ENCODE measurements at regions not wholly inside any gene's neighbourhood (a gene's known extent, or its start where the extent isn't known, plus 50 kb on each side); places are given as distances from the start of the nearest gene placed in this dataset.

- DNase-seq = no peak
Measured at GRCh38 chr11:80620867-80621266, 1180.0 kb upstream of the TENM4 start.

DNA sequence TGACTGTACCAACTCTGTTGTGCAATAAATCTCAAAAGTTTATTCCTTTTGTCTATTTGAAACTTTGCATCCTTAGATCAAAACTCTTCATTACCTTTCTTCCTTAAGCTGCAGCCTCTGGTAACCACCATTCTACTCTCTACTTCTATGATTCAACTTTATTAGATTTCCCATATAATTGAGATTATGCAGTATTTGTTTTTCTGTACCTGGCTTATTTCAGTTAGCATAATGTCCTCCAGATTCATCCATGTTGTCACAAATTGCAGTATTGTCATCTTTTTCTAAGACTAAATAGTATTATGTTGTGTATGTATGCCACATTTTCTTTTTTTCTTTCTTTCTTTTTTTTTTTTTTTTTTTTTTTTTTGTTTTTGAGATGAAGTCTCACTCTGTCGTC is 1176.3 kb upstream of the TENM4 start:
- DNase-seq = no peak

GRCh38 chr11:80616070-80616800 is 1175.4 kb upstream of the TENM4 start:
- no peak for DNase-seq

GRCh38 chr11:80613655-80614054 is 1172.8 kb upstream of the TENM4 start:
- DNase-seq = no peak

GRCh38 chr11:80610516-80610915 is 1169.7 kb upstream of the TENM4 start:
- DNase-seq = no peak

- no peak for DNase-seq
Measured at GRCh38 chr11:80603472-80603871, 1162.6 kb upstream of the TENM4 start.

DNA sequence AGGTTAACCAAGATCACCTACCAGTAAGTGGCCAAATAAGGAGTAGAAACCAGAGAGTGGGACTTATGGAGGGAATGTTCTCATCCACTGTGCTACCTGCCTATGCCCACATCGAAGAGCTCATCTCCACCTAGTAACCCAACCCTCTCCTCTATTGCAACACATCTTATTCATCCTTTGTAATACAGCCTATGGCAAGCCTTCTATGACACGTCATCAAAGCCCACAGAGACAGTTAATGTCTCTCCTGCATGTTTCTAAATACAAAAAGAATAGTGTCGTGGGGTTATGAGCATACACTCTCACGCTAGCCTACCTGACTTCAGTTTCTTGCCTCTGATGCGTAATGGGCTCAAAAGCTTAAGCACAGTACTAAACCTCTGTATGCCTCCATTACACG is 1158.1 kb upstream of the TENM4 start:
- no peak for DNase-seq

- no peak for DNase-seq
Measured at GRCh38 chr11:80596291-80596810, 1155.5 kb upstream of the TENM4 start.

DNA sequence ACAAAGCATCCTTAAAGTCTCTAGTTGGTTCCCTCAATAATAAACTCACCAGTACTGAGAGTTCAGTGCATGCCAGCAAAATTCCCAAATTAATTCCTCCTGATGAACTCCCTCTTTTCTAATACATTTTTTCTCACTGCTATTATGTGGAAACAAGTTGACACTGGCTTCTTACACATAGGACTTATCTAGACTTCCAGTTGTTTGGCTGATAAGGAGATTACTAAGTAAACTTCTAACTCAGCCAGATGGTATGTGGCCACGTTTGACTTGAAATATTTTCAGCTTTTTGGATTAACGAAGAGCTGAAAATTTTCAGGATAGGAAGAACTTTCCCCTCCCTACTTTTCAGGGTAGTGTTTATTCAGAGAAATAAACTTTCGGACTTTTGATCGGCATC is 1154.2 kb upstream of the TENM4 start:
- no peak for DNase-seq

DNA sequence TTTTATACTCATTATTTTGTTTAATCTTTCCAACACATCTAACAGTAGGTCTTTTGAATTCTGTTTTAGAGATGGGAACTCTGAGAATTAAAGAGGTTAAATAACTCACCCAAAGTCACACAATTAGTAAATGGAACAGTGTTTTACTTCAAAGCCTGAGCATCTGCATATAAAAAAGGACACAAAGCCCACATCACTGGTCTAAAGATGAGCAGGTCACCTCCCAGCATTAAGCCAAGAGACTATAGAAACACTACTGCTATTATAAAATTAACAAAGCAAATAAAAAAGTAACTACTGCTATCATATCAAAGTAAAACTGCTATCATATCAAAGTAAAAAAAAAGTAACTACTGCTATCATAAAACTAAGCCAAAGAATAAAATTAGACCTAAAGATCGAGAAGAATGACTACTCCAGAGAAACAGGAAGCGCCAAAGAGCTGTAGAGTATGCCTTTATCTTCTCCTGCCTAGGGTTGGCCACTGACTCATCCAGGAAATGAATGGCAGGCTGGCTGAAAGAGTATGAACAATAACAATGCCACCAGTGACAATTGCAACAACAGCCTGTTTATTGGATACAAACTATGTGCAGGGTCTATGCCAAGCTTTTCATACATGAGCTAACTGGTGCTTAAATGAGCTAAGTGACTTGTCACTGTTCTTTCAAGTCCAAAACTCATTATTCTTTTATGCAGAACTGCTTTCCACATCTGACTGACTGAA is 1153.0 kb upstream of the TENM4 start:
- DNase-seq = no peak

DNA sequence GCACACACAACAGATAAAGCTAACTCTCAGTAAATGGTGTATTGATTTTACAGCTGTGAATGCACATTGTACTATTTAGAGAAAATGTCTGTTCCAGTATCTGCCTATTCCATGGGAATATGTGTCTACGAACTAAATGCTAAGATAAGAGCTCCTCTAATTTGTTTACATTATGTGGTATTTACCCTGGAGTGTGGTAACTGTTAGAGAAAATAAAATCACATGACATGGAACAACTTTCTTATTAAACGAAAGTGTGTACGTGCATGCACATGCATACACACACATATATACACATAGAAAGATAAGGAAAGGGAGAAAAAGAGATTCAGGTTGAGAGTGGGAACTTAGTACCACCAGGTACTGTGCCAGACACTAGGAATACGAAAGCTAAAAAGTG is 1151.7 kb upstream of the TENM4 start:
- no peak for DNase-seq

GRCh38 chr11:80587906-80588305 is 1147.1 kb upstream of the TENM4 start:
- no peak for DNase-seq

DNA sequence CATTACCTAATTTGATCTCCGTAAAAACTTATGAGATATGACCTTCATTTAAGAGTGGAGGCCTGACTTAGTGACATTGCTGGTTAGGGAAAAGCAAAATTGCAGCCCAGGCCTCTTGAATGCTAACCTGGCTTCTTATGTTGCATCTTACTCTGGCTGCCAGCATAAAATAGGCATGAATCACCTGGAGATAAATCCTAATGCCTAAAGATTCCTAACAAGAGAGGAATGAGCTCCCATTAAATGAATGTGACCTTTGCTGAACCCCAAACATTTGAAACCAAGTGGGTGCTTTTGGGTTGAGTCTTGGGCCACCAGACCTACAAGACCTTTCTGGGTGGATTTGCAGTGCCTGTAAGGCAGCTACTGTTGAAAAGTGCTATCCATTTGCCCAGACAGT is 1145.6 kb upstream of the TENM4 start:
- no peak for DNase-seq

- no peak for DNase-seq
Measured at GRCh38 chr11:80584661-80585060, 1143.8 kb upstream of the TENM4 start.

DNA sequence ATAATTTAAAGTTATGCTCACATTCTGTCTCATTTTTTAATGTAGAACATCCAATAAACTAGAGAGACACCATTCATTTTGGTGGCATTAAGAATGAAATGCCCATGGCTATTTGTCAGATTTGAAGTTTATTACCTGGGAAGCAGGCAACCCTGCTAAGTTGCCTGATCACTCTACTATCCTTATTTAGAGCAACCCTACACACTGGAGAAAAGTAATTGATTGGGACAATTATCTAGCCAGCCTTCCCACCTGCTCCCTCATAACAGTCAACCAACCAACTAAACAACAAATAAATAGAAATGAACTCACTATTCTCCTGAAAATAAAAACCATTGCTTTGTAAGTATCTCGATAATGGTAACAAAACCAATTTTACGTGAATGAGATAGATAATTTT is 1129.0 kb upstream of the TENM4 start:
- no peak for DNase-seq

- DNase-seq = no peak
Measured at GRCh38 chr11:80565231-80565630, 1124.4 kb upstream of the TENM4 start.

DNA sequence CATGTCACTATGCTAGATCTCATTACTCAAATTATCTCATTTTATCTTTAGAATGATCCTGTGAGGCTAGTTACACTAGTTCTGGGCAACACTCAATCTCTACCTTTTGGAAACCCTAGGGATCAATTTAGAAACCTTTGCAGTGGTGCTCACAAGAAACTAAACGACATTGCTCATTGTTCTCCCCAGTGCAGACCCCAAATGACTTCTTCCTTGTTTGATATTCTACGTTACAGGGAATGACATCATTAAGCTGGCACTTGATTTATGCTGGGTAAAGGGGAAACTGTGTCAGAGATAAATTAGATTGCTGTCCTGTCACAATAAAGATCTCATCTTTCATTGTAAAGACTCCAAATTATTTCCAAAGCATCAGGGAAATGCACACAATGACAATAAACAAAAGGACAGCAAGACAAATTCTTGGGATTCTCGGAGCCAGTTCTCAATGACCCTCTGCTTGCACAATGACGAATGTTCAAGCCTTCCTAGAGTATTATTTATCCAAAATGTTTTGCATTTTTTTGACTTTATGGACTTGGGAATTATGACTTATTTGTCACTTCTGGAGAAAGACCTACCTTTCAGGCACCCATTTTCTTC is 1121.8 kb upstream of the TENM4 start:
- DNase-seq = no peak

DNA sequence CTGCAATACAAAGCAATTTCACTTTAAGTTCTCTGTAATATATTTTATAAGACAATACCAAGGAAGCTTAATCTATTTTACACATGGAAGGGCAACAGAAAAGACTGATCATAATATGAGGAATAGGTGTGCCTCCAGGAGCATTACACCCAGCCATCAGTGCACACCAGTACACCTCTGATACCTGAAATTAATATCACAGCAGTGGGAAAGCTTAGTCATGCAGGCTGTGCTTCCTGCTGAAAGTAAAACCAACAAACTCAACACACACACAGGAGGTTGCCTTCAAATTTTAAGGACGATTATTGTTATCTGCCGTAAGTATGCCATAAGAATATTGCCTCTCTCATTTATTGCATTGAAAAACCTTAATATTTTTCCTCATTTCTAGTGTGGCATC is 1119.1 kb upstream of the TENM4 start:
- DNase-seq = no peak

GRCh38 chr11:80553565-80553964 is 1112.7 kb upstream of the TENM4 start:
- no peak for DNase-seq

DNA sequence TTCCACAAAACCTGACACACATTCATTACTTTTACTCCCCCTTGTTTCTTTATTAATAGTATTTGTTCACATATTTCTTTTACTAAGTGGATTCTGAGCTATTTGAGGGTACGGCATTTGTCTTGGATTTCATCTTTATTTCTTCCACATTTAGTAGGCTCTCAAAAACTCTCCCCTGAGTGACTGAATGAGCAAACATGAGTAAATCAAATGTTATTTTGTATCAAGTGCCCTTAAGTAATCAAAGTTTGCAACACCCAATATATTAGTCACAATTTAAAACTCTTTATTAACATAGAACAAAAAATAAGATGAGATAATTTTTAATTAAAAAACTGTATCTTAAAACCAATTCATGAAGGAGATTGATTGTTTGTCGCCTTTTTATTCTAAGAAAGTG is 1101.9 kb upstream of the TENM4 start:
- DNase-seq = no peak

- no peak for DNase-seq
Measured at GRCh38 chr11:80538040-80538439, 1097.2 kb upstream of the TENM4 start.

GRCh38 chr11:80533463-80533862 is 1092.6 kb upstream of the TENM4 start:
- no peak for DNase-seq

DNA sequence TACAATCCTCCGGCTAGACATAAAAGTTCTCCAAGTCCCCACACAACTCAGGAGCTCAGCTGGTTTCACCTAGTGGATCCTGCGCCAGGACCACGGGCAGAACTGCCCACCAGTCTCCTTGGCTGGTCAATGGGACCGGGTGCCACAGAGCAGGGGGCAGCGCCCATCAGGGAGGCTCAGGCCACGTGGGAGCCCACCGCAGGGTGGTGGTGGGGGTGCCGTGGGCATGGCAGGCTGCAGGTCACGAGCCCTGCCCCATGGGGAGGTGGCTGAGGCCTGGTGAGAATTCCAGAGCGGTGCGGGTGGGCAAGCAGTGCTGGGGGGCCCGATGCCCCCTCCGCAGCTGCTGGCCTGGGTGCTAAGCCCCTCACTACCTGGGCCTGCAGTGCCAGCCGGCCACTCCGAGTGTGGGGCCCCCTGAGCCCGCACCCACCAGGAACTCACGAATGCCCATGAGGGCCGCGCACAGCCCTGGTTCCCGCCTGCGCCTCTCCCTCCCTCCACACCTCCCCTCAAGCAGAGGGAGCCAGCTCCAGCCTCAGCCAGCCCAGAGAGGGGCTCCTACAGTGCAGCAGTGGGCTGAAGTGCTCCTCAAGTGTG is 1091.9 kb upstream of the TENM4 start:
- no peak for DNase-seq

GRCh38 chr11:80529726-80530125 is 1088.9 kb upstream of the TENM4 start:
- DNase-seq = no peak

Measured in NCI-H1417 treated with DMSO at 0.1 percent for 48 hours (cell line).